Adrenal gland (tissue), 9 donors: ENCODE measurements at regions not wholly inside any gene's neighbourhood (a gene's known extent, or its start where the extent isn't known, plus 50 kb on each side); places are given as distances from the start of the nearest gene placed in this dataset.

Experiments used
- DNase-seq, 7 donors: peaks; one replicate each; pipeline ENCODE4 v3.0.0-alpha.2; 2019 to 2020
- H3K27ac ChIP-seq, 5 donors: fragments of 200-600 bp; sonication (generic) in 4 of 5; 1 replicate in 3 of 5; 2 replicates in 2 of 5; pipeline versions ENCODE4 v1.5.1 to v1.8.0; 2016 to 2020; ENCODE audit warnings: mild to moderate bottlenecking in 1 of 5
- H3K27me3 ChIP-seq: fragments of 200-600 bp; 2 replicates; pipeline ENCODE4 v1.8.0; 2021
- H3K36me3 ChIP-seq, 2 donors: fragments of 200-600 bp; replicated peaks in 1 of 2; 1 replicate in 1 of 2; 2 replicates in 1 of 2; pipeline versions ENCODE4 v1.5.1 to v1.8.0; 2018 to 2022
- H3K4me1 ChIP-seq, 2 donors: fragments of 200-600 bp; replicated peaks in 1 of 2; 1 replicate in 1 of 2; 2 replicates in 1 of 2; pipeline versions ENCODE4 v1.5.1 to v1.8.0; 2018 to 2021
- H3K4me3 ChIP-seq, 4 donors: fragments of 200-600 bp; sonication (generic) in 3 of 4; one replicate each; pipeline ENCODE4 v1.5.1; 2016 to 2018
- H3K9me3 ChIP-seq, 3 donors: fragments of 200-600 bp; sonication (generic) in 1 of 3; replicated peaks in 1 of 3; 1 replicate in 2 of 3; 2 replicates in 1 of 3; pipeline versions ENCODE4 v1.5.1 to v1.8.0; 2016 to 2021
- POLR2A ChIP-seq, 2 donors: fragments of 450-650 bp; IDR thresholded peaks; one replicate each; pipeline ENCODE4 v1.6.1; 2017; ENCODE audit warnings: antibody characterized with exemption in 2 of 2, mild to moderate bottlenecking in 2 of 2, moderate library complexity in 1 of 2
- WGBS, 4 donors: extraction: QIAGEN DNeasy Blood & Tissue Kit in 2 of 4; methylation state at CpG; one replicate each; pipeline versions ENCODE4 v1.1.5 to v1.1.7; 2013 to 2017; 5-methylcytosine and 5-hydroxymethylcytosine counted together
- intact Hi-C, 2 donors: fragments of 100-400 bp; cut with DNase I; formaldehyde crosslinking; loops; one replicate each; pipeline versions ENCODE4 v1.14.1 to v1.15.0; 2022 to 2023
- TF ChIP-seq, protein P1 (sequence below), 6 experiments: fragments of 450-650 bp in 4 of 6; fragments of 200-600 bp in 2 of 6; sonication (generic) in 1 of 6; IDR thresholded peaks; 1 replicate in 5 of 6; 2 replicates in 1 of 6; pipeline versions ENCODE4 v1.5.1 to v1.8.0; 2016 to 2021; ENCODE audit warnings: antibody characterized with exemption in 6 of 6, mild to moderate bottlenecking in 2 of 6, moderate library complexity in 1 of 6
- donor health status: healthy with polysubstance abuse.
- donor health status: Bipolar disorder and iron deficiency.
- donor health status: DM: yes; HTN: yes; CAD: no.
- donor health status: DM: no; HTN: no; CAD: no.
- donor health status: DM: no; HTN: no; CAD: no.

- no peaks in the 10 kb centered on the region for H3K9me3 ChIP-seq
- no peak for DNase-seq
- H3K4me1 ChIP-seq, result no peaks in the 10 kb centered on the region
- intact Hi-C loops, result no loop called here
- WGBS, 4 donors, result 46 to 82% (median 71%) methylated on average over 1 of the region's 1 CpG
- H3K27ac ChIP-seq, result no peak overlapping the region
- TF ChIP-seq, protein P1, sequence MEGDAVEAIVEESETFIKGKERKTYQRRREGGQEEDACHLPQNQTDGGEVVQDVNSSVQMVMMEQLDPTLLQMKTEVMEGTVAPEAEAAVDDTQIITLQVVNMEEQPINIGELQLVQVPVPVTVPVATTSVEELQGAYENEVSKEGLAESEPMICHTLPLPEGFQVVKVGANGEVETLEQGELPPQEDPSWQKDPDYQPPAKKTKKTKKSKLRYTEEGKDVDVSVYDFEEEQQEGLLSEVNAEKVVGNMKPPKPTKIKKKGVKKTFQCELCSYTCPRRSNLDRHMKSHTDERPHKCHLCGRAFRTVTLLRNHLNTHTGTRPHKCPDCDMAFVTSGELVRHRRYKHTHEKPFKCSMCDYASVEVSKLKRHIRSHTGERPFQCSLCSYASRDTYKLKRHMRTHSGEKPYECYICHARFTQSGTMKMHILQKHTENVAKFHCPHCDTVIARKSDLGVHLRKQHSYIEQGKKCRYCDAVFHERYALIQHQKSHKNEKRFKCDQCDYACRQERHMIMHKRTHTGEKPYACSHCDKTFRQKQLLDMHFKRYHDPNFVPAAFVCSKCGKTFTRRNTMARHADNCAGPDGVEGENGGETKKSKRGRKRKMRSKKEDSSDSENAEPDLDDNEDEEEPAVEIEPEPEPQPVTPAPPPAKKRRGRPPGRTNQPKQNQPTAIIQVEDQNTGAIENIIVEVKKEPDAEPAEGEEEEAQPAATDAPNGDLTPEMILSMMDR (IDR thresholded peaks at IDR 0.05), result no peak
- no peaks in the 10 kb centered on the region for H3K27me3 ChIP-seq
- no peak overlapping the region for H3K4me3 ChIP-seq
- no peaks in the 10 kb centered on the region for H3K36me3 ChIP-seq
Measured at GRCh38 chr2:176856683-176857082, 355.9 kb upstream of the HNRNPA3 start.

GRCh38 chr2:176865336-176865735, 347.3 kb upstream of the HNRNPA3 start:
- no peaks in the 10 kb centered on the region for H3K36me3 ChIP-seq
- H3K27ac ChIP-seq, result no peak overlapping the region
- 37 to 48% (median 43%) methylated on average over 2 of the region's 2 CpGs for WGBS, 4 donors
- TF ChIP-seq, protein P1 (IDR thresholded peaks at IDR 0.05), result no peak
- no peak for TF ChIP-seq POLR2A (IDR thresholded peaks at IDR 0.05)
- no peaks in the 10 kb centered on the region for H3K9me3 ChIP-seq
- no peaks in the 10 kb centered on the region for H3K4me1 ChIP-seq
- intact Hi-C loops, result no loop called here
- no peaks in the 10 kb centered on the region for H3K27me3 ChIP-seq
- no peak overlapping the region for H3K4me3 ChIP-seq
- DNase-seq, result no peak

DNA sequence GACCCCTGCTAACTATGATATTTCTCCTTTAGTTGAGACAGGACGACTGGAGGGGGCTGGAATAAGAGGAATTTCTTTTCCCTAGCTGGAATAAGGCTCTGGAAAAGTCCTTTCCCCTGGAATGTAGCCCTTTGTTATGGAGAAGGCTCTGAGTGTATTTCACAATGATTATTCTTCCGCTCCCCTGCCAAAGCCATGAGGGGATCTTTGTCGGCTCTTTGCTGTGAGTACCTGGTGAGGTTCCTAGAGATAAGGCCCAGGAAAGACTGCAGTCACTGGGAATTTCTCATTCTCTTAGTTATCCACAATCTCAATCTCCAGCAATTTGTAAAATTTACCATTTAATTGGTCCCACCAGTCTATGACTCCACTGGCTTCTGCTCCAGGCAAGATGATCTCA, 340.2 kb upstream of the HNRNPA3 start:
- H3K36me3 ChIP-seq, result no peaks in the 10 kb centered on the region
- H3K4me1 ChIP-seq, result no peaks in the 10 kb centered on the region
- no peak overlapping the region for H3K4me3 ChIP-seq
- H3K27ac ChIP-seq, result no peak overlapping the region
- no peak for DNase-seq
- TF ChIP-seq, protein P1 (IDR thresholded peaks at IDR 0.05), result no peak
- TF ChIP-seq POLR2A (IDR thresholded peaks at IDR 0.05), result no peak
- H3K27me3 ChIP-seq, result no peaks in the 10 kb centered on the region
- intact Hi-C loops, result no loop called here
- WGBS, 4 donors, result 70 to 82% (median 75%) methylated on average over 3 of the region's 3 CpGs
- peaks cover 0 to 5% (median 0%) of the 10 kb centered on the region in 3 donors for H3K9me3 ChIP-seq

DNA sequence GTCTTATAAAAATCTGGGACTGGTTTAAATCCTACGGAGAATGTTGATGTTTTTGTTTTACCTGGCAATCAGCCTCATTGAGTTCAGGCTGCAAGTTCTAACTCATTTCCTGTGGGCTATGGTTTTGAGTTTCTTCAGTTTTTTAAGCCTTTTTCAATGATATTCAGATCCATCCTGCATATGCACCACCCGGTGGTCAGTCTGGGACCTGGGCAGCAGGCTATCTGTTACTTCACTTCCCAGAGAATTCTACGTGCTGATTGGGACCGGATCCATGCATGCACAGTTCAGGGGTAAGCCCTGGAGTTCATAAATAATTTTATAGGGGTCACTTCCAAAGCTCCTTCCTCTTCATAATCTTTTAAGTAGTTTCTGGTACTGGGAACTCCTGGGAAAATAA, 339.2 kb upstream of the HNRNPA3 start:
- DNase-seq, result no peak
- intact Hi-C loops, result no loop called here
- TF ChIP-seq, protein P1 (IDR thresholded peaks at IDR 0.05), result no peak
- TF ChIP-seq POLR2A (IDR thresholded peaks at IDR 0.05), result no peak
- H3K36me3 ChIP-seq, result no peaks in the 10 kb centered on the region
- WGBS, 4 donors, result 42 to 65% (median 60%) methylated on average over 4 of the region's 4 CpGs
- H3K4me1 ChIP-seq, result no peaks in the 10 kb centered on the region
- H3K27me3 ChIP-seq, result no peaks in the 10 kb centered on the region
- H3K9me3 ChIP-seq, result peaks cover 0 to 5% (median 0%) of the 10 kb centered on the region in 3 donors
- H3K4me3 ChIP-seq, result no peak overlapping the region
- no peak overlapping the region for H3K27ac ChIP-seq
